ENCODE measurements at regions not wholly inside any gene's neighbourhood (a gene's known extent, or its start where the extent isn't known, plus 50 kb on each side); places are given as distances from the start of the nearest gene placed in this dataset.

DNA sequence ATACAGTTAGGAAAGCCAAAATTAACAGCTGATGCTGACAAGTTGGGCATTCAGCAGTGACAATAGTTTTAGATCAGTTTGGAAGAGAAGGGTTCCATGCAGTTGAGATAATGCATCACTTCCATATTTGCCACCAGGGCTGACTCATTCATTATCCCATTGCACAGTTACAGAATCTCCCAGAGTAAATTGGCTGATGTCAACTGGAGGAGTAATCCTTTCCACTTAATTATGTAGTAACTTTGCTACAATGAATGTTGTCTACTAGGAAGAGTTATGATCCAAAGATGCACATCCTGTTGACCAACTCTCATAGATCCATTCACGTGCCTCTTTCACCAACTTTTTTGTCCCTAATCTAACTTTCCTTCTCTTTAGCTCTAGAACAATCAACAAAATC, 123.3 kb upstream of the LUZP2 start:
- no peaks in the 10 kb centered on the region for H3K9me3 Mint-ChIP-seq
- H3K4me1 Mint-ChIP-seq, result peaks cover 29% of the 10 kb centered on the region
- TF ChIP-seq, protein P1, sequence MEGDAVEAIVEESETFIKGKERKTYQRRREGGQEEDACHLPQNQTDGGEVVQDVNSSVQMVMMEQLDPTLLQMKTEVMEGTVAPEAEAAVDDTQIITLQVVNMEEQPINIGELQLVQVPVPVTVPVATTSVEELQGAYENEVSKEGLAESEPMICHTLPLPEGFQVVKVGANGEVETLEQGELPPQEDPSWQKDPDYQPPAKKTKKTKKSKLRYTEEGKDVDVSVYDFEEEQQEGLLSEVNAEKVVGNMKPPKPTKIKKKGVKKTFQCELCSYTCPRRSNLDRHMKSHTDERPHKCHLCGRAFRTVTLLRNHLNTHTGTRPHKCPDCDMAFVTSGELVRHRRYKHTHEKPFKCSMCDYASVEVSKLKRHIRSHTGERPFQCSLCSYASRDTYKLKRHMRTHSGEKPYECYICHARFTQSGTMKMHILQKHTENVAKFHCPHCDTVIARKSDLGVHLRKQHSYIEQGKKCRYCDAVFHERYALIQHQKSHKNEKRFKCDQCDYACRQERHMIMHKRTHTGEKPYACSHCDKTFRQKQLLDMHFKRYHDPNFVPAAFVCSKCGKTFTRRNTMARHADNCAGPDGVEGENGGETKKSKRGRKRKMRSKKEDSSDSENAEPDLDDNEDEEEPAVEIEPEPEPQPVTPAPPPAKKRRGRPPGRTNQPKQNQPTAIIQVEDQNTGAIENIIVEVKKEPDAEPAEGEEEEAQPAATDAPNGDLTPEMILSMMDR (IDR thresholded peaks at IDR 0.05; ENCODE audit: unreplicated experiment in 3 of 3), result no peak
- H3K4me3 Mint-ChIP-seq, result no peak overlapping the region
- H3K27me3 Mint-ChIP-seq (ENCODE audit: low read depth), result no peaks in the 10 kb centered on the region
- no peaks in the 10 kb centered on the region for H3K36me3 Mint-ChIP-seq (ENCODE audit: low read depth)
- peak overlapping the region; percentile 47 to 69 (median 65) for H3K27ac Mint-ChIP-seq

GRCh38 chr11:24375351-24375750, 121.5 kb upstream of the LUZP2 start:
- no peaks in the 10 kb centered on the region for H3K36me3 Mint-ChIP-seq (ENCODE audit: low read depth)
- TF ChIP-seq, protein P1 (IDR thresholded peaks at IDR 0.05; ENCODE audit: unreplicated experiment in 3 of 3), result no peak
- H3K4me3 Mint-ChIP-seq, result no peak overlapping the region
- H3K27me3 Mint-ChIP-seq (ENCODE audit: low read depth), result no peaks in the 10 kb centered on the region
- H3K4me1 Mint-ChIP-seq, result peaks cover 29% of the 10 kb centered on the region
- H3K27ac Mint-ChIP-seq, result peak overlapping the region; percentile 13 to 54 (median 17)
- H3K9me3 Mint-ChIP-seq, result no peaks in the 10 kb centered on the region

DNA sequence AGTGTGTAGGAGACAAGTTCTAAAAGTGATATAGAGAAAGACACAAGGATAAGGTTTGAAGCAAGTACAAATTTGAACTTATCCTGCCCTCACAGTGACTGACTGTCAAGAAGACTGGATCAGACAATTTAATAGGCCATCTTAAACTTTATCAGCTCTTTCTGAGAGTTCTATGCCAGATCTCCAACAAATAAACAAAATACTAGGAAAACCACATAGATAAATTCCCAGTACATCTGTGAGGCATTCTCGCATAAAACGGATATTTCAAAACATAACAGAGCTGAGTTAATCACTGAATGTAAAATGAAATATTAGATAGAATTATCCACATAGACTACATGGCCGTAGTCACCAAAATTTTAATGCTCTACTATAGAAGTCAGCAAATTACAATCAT, 120.9 kb upstream of the LUZP2 start:
- Mint-ChIP-seq H3K27ac (peak overlapping the region; percentile 13 to 54 (median 17)), H3K4me1 (peaks cover 29% of the 10 kb centered on the region), H3K4me3 (no peak overlapping the region), H3K9me3 (no peaks in the 10 kb centered on the region), H3K36me3 (ENCODE audit: low read depth) (no peaks in the 10 kb centered on the region), H3K27me3 (ENCODE audit: low read depth) (no peaks in the 10 kb centered on the region)
- TF ChIP-seq, protein P1 (IDR thresholded peaks at IDR 0.05; ENCODE audit: unreplicated experiment in 3 of 3), result no peak

DNA sequence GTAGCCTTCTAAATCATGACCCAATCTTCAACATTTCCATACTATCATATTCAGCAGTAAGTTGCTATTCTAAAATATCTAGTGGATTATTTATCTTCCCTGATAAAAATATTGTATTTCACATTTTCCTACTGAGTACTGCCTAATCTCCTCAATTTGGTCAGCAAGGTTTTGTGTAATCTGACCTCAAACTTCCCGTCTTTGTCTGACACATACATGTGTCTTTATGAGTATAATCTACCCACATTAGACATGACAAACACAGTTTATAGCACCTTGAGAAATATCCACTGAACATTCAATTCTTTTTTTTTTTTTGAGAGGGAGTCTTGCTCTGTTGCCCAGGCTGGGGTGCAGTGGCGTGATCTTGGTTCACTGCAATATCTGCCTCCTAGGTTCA, 113.7 kb upstream of the LUZP2 start:
- peaks cover 2% of the 10 kb centered on the region for H3K9me3 Mint-ChIP-seq
- no peaks in the 10 kb centered on the region for H3K36me3 Mint-ChIP-seq (ENCODE audit: low read depth)
- TF ChIP-seq, protein P1 (IDR thresholded peaks at IDR 0.05; ENCODE audit: unreplicated experiment in 3 of 3), result no peak
- H3K4me1 Mint-ChIP-seq, result peaks cover 2% of the 10 kb centered on the region
- no peaks in the 10 kb centered on the region for H3K27me3 Mint-ChIP-seq (ENCODE audit: low read depth)
- H3K4me3 Mint-ChIP-seq, result no peak overlapping the region
- no peak overlapping the region for H3K27ac Mint-ChIP-seq

DNA sequence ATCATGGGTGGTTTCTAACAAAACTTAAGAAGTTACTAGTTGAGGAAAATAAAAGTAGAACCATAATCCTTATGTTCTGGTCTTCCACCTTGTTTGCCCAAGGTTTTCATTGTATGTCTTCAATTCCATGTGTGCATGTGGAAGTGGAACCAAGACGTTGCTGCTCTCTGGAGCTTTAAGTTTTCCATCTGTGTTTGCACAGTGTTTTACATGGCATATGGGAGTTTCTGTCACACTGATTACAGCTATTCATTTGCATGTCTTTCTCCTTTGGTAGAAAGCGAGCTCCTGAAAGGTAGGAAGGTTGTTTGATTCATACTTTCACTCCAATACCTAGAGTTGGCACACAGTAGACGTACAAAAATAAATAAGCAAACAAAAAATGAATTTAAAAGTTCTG, 112.6 kb upstream of the LUZP2 start:
- no peaks in the 10 kb centered on the region for H3K4me1 Mint-ChIP-seq
- no peaks in the 10 kb centered on the region for H3K27me3 Mint-ChIP-seq (ENCODE audit: low read depth)
- no peak overlapping the region for H3K27ac Mint-ChIP-seq
- H3K36me3 Mint-ChIP-seq (ENCODE audit: low read depth), result no peaks in the 10 kb centered on the region
- no peak overlapping the region for H3K4me3 Mint-ChIP-seq
- TF ChIP-seq, protein P1 (IDR thresholded peaks at IDR 0.05; ENCODE audit: unreplicated experiment in 3 of 3), result no peak
- H3K9me3 Mint-ChIP-seq, result peaks cover 2% of the 10 kb centered on the region

DNA sequence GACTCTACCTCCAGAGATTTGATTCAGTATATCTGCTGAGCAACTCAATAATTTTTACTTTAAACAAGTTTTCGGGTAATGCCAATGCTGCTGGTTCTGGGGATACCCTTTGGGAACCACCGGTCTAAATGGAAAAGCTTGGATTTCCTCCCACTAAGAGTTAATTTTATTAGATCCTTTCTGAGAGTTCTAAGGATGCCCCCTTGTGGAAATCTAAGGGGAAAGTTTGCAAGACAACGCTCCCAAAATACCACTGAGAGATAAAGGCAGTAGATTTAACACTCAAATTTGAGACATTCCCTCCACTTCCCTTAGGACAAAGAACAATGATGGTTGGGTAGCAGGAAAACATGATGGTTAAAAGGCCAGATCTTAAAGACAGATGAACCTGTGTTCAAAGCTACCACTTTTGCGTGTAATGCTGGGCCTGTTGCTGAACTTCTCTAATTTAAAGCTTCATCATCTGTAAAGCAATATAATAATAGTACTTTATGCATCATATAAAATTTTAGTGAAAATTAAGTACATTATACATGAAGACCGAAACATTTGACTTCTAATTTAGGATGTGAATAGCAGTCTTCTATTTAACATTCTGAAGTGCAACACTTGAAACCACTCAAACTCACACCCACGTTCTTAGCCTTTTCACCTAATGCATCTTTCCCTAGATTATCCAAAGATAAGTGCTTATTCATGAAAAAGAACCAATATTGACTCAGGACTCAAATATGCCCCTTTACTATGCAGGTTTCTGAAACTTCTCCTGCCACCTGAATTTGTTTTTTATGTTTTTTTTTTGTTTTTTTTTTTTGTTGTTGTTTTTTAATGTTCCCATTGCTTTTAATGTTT, 110.1 kb upstream of the LUZP2 start:
- Mint-ChIP-seq H3K27me3 (ENCODE audit: low read depth) (no peaks in the 10 kb centered on the region), H3K27ac (no peak overlapping the region), H3K9me3 (peaks cover 2% of the 10 kb centered on the region), H3K36me3 (ENCODE audit: low read depth) (no peaks in the 10 kb centered on the region), H3K4me1 (no peaks in the 10 kb centered on the region), H3K4me3 (no peak overlapping the region)
- TF ChIP-seq, protein P1 (IDR thresholded peaks at IDR 0.05; ENCODE audit: unreplicated experiment in 3 of 3), result peak; percentile 44 to 66 (median 44)
